ENCODE measurements at regions not wholly inside any gene's neighbourhood (a gene's known extent, or its start where the extent isn't known, plus 50 kb on each side); places are given as distances from the start of the nearest gene placed in this dataset.

DNA sequence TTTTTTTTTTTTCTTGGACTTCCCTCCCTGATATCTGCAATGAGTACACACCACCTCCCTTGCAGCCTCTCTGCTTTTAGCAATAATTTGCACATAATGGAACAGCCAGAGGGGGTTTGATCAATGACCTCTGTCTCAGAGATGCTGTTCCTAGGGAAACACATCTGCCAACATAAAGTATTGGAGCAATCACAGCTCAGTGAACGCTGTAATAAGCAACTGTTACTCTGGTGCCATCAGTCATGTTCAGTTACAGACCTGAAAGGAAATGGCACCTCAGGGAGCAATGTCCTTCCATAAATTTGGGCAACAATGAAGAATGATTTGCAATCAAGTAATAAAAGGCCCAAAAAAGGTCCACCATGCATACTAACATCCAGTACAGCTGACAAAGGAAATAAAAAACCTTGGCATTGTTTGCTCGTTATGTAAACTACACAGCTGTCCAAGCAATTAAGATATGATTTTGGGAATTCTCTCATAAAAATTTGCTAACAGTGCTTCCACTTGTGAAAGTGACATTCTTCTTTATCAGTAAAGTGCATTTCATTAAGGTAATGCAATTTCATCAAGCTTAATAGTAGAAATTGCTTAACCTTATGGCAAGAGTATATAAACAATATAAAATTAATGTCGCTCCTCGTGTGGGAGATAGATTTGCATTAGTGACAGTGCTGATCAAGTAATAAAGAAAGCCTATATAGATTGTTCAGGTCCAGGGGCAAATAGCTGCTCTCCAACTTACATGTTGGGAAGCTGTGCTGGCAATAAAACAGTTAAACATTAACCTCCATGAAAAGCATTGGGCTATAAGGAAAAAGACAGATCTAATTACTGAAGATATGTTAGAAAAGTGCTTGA is 167.8 kb downstream of the RASEF start:
- H4K8ac ChIP-seq (ENCODE audit: low read depth, low read length) = no peak overlapping the region
- no peak overlapping the region for H2BK120ac ChIP-seq (ENCODE audit: insufficient read depth, low read length, poor library complexity)
- no peak overlapping the region for H2BK5ac ChIP-seq (ENCODE audit: low read depth, low read length, poor library complexity)
- peaks cover 1% of the 10 kb centered on the region for H3K9me3 ChIP-seq (ENCODE audit: insufficient read depth, low read depth, low read length)
- H3K4me2 ChIP-seq (ENCODE audit: low read length) = no peak overlapping the region
- H4K12ac ChIP-seq (ENCODE audit: low read depth, low read length) = no peak overlapping the region
- no peak overlapping the region for H3K27ac ChIP-seq (ENCODE audit: low read depth, low read length)
- H3K18ac ChIP-seq (ENCODE audit: low read length) = no peak overlapping the region
- no peak overlapping the region for H2AK5ac ChIP-seq (ENCODE audit: low read length)
- H4K91ac ChIP-seq (ENCODE audit: low read depth, low read length) = no peak overlapping the region
- no peak overlapping the region for H3K4me3 ChIP-seq (ENCODE audit: low read depth, low read length)
- no peaks in the 10 kb centered on the region for H3K27me3 ChIP-seq (ENCODE audit: insufficient read depth, low read length)
- no peak overlapping the region for H3K23ac ChIP-seq (ENCODE audit: low read length)
- H3K14ac ChIP-seq (ENCODE audit: low read length) = no peak overlapping the region
- no peaks in the 10 kb centered on the region for H3K79me1 ChIP-seq (ENCODE audit: low read length)
- H3K4ac ChIP-seq (ENCODE audit: low read depth, low read length) = no peak overlapping the region
- WGBS (ENCODE audit: extremely low coverage, insufficient coverage, insufficient read length) = no CpG with 5 or more reads among the region's 4 CpGs
- no peaks in the 10 kb centered on the region for H3K36me3 ChIP-seq (ENCODE audit: control insufficient read depth in 1 of 2, insufficient read depth in 2 of 2, low read length in 2 of 2)
- H2BK12ac ChIP-seq (ENCODE audit: low read length) = no peak overlapping the region
- DNase-seq = no peak
- peaks cover 0 to 2% of the 10 kb centered on the region in 2 experiments for H3K4me1 ChIP-seq (ENCODE audit: control insufficient read depth in 1 of 2, insufficient read depth in 2 of 2, low read length in 2 of 2)
- no peak overlapping the region for H3K9ac ChIP-seq (ENCODE audit: low read length)
- no peak overlapping the region for H2AFZ ChIP-seq (ENCODE audit: insufficient read depth, low read length, poor library complexity)
- no peaks in the 10 kb centered on the region for H3K79me2 ChIP-seq (ENCODE audit: control insufficient read depth, insufficient read depth, low read length, poor library complexity)

DNA sequence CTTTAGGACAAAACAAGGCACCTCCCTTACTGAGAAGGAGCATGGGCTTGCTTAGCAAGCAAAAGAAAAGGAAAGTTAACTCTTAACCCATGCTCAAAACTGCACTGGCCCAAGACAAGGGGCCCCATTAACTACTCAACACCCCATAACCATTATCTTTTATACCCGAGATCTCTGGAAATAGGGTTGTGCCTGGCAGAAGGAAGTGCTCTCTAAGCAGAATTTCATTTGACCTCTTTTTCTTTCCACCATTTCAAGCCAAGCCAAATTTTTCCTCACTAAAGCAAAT is 167.2 kb downstream of the RASEF start:
- H3K4ac ChIP-seq (ENCODE audit: low read depth, low read length) = no peak overlapping the region
- H2AK5ac ChIP-seq (ENCODE audit: low read length) = no peak overlapping the region
- no peaks in the 10 kb centered on the region for H3K9me3 ChIP-seq (ENCODE audit: insufficient read depth, low read depth, low read length)
- no peak overlapping the region for H3K14ac ChIP-seq (ENCODE audit: low read length)
- no peak overlapping the region for H2BK12ac ChIP-seq (ENCODE audit: low read length)
- no peak overlapping the region for H3K4me2 ChIP-seq (ENCODE audit: low read length)
- H3K27ac ChIP-seq (ENCODE audit: low read depth, low read length) = no peak overlapping the region
- H3K27me3 ChIP-seq (ENCODE audit: insufficient read depth, low read length) = no peaks in the 10 kb centered on the region
- WGBS (ENCODE audit: extremely low coverage, insufficient coverage, insufficient read length) = no CpG with 5 or more reads among the region's 1 CpG
- no peak overlapping the region for H3K4me3 ChIP-seq (ENCODE audit: low read depth, low read length)
- no peak overlapping the region for H2BK120ac ChIP-seq (ENCODE audit: insufficient read depth, low read length, poor library complexity)
- H3K79me2 ChIP-seq (ENCODE audit: control insufficient read depth, insufficient read depth, low read length, poor library complexity) = no peaks in the 10 kb centered on the region
- no peak overlapping the region for H4K12ac ChIP-seq (ENCODE audit: low read depth, low read length)
- H3K18ac ChIP-seq (ENCODE audit: low read length) = no peak overlapping the region
- H2BK5ac ChIP-seq (ENCODE audit: low read depth, low read length, poor library complexity) = no peak overlapping the region
- DNase-seq = no peak
- H4K8ac ChIP-seq (ENCODE audit: low read depth, low read length) = no peak overlapping the region
- no peak overlapping the region for H3K9ac ChIP-seq (ENCODE audit: low read length)
- H4K91ac ChIP-seq (ENCODE audit: low read depth, low read length) = no peak overlapping the region
- H2AFZ ChIP-seq (ENCODE audit: insufficient read depth, low read length, poor library complexity) = no peak overlapping the region
- H3K4me1 ChIP-seq (ENCODE audit: control insufficient read depth in 1 of 2, insufficient read depth in 2 of 2, low read length in 2 of 2) = no peaks in the 10 kb centered on the region
- no peaks in the 10 kb centered on the region for H3K79me1 ChIP-seq (ENCODE audit: low read length)
- no peak overlapping the region for H3K23ac ChIP-seq (ENCODE audit: low read length)
- no peaks in the 10 kb centered on the region for H3K36me3 ChIP-seq (ENCODE audit: control insufficient read depth in 1 of 2, insufficient read depth in 2 of 2, low read length in 2 of 2)

DNA sequence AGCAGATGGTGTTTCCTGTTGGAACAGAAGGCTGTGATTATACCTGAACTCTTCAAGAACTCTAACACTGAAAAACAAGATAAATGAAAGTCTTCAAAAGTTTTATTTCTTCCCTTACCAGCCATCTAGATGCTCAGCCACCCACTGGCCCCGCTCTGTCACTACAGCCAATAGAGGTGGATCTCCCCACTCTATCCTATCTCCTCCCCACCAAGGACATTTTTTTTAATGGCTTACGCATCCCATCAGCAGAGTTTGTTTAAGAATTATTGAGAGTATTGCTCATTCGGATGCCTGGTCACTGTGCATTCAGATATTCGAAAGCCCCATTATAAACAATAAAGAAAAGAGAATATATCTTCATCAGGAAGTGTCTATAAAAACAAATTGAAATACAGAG is 159.4 kb downstream of the RASEF start:
- Histone ChIP-seq H4K8ac (ENCODE audit: low read depth, low read length) (no peak overlapping the region), H3K4me2 (ENCODE audit: low read length) (no peak overlapping the region), H3K14ac (ENCODE audit: low read length) (no peak overlapping the region), H3K79me1 (ENCODE audit: low read length) (no peaks in the 10 kb centered on the region), H4K12ac (ENCODE audit: low read depth, low read length) (no peak overlapping the region), H3K27me3 (ENCODE audit: insufficient read depth, low read length) (no peaks in the 10 kb centered on the region), H2AK5ac (ENCODE audit: low read length) (no peak overlapping the region), H3K23ac (ENCODE audit: low read length) (no peak overlapping the region), H2AFZ (ENCODE audit: insufficient read depth, low read length, poor library complexity) (no peak overlapping the region), H3K36me3 (ENCODE audit: control insufficient read depth in 1 of 2, insufficient read depth in 2 of 2, low read length in 2 of 2) (no peaks in the 10 kb centered on the region), H3K9me3 (ENCODE audit: insufficient read depth, low read depth, low read length) (no peaks in the 10 kb centered on the region), H3K4me3 (ENCODE audit: low read depth, low read length) (no peak overlapping the region), H3K9ac (ENCODE audit: low read length) (no peak overlapping the region), H2BK120ac (ENCODE audit: insufficient read depth, low read length, poor library complexity) (no peak overlapping the region), H2BK5ac (ENCODE audit: low read depth, low read length, poor library complexity) (no peak overlapping the region), H3K27ac (ENCODE audit: low read depth, low read length) (no peak overlapping the region), H4K91ac (ENCODE audit: low read depth, low read length) (no peak overlapping the region), H3K79me2 (ENCODE audit: control insufficient read depth, insufficient read depth, low read length, poor library complexity) (no peaks in the 10 kb centered on the region), H3K18ac (ENCODE audit: low read length) (no peak overlapping the region), H3K4ac (ENCODE audit: low read depth, low read length) (no peak overlapping the region), H2BK12ac (ENCODE audit: low read length) (no peak overlapping the region), H3K4me1 (ENCODE audit: control insufficient read depth in 1 of 2, insufficient read depth in 2 of 2, low read length in 2 of 2) (no peaks in the 10 kb centered on the region)
- no peak for DNase-seq
- no CpG with 5 or more reads among the region's 4 CpGs for WGBS (ENCODE audit: extremely low coverage, insufficient coverage, insufficient read length)

DNA sequence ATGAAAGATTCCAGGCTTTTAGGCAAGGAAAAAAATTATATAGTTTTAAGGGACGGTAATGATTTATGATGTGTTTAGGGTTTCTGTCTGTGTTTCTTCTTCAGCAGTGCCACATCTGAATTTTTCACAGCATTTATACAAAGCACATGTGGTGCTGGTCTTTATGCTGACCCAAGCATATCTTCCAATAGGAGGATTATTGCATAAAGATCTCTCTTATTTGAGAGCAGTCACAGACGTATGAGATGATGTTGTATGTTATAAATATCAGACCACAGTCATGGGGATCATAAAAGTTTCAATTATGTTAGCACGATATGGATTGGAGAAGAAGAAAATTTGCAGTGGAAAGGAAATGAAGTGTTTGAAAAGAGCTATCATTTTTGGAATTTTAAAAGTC is 150.9 kb downstream of the RASEF start:
- H3K4ac ChIP-seq (ENCODE audit: low read depth, low read length) = no peak overlapping the region
- peaks cover 7% of the 10 kb centered on the region for H3K9me3 ChIP-seq (ENCODE audit: insufficient read depth, low read depth, low read length)

More for the DNA sequence above, 150.9 kb downstream of the RASEF start:
- no peak overlapping the region for H4K12ac ChIP-seq (ENCODE audit: low read depth, low read length)
- H3K4me2 ChIP-seq (ENCODE audit: low read length) = no peak overlapping the region
- H3K23ac ChIP-seq (ENCODE audit: low read length) = no peak overlapping the region
- 100% methylated on average over 1 of the region's 3 CpGs for WGBS (ENCODE audit: extremely low coverage, insufficient coverage, insufficient read length)
- no peak overlapping the region for H2AK5ac ChIP-seq (ENCODE audit: low read length)
- no peak overlapping the region for H3K27ac ChIP-seq (ENCODE audit: low read depth, low read length)
- H2BK120ac ChIP-seq (ENCODE audit: insufficient read depth, low read length, poor library complexity) = no peak overlapping the region
- no peak overlapping the region for H3K4me3 ChIP-seq (ENCODE audit: low read depth, low read length)
- no peaks in the 10 kb centered on the region for H3K27me3 ChIP-seq (ENCODE audit: insufficient read depth, low read length)
- H3K9ac ChIP-seq (ENCODE audit: low read length) = no peak overlapping the region
- H3K79me1 ChIP-seq (ENCODE audit: low read length) = no peaks in the 10 kb centered on the region
- H3K18ac ChIP-seq (ENCODE audit: low read length) = no peak overlapping the region
- H2AFZ ChIP-seq (ENCODE audit: insufficient read depth, low read length, poor library complexity) = no peak overlapping the region
- H2BK12ac ChIP-seq (ENCODE audit: low read length) = no peak overlapping the region
- H3K79me2 ChIP-seq (ENCODE audit: control insufficient read depth, insufficient read depth, low read length, poor library complexity) = no peaks in the 10 kb centered on the region
- peaks cover 0 to 2% of the 10 kb centered on the region in 2 experiments for H3K36me3 ChIP-seq (ENCODE audit: control insufficient read depth in 1 of 2, insufficient read depth in 2 of 2, low read length in 2 of 2)
- no peak overlapping the region for H4K91ac ChIP-seq (ENCODE audit: low read depth, low read length)
- H3K14ac ChIP-seq (ENCODE audit: low read length) = no peak overlapping the region
- no peak for DNase-seq
- H3K4me1 ChIP-seq (ENCODE audit: control insufficient read depth in 1 of 2, insufficient read depth in 2 of 2, low read length in 2 of 2) = no peaks in the 10 kb centered on the region
- no peak overlapping the region for H2BK5ac ChIP-seq (ENCODE audit: low read depth, low read length, poor library complexity)
- H4K8ac ChIP-seq (ENCODE audit: low read depth, low read length) = no peak overlapping the region

Measured in trophoblast cell (in vitro differentiated cells and primary cell).